ENCODE measurements at regions not wholly inside any gene's neighbourhood (a gene's known extent, or its start where the extent isn't known, plus 50 kb on each side); places are given as distances from the start of the nearest gene placed in this dataset.
"Not testable (repeated sequence)": the region's sequence is repeated elsewhere in the genome, so short reads cannot be mapped to it uniquely, and the experiment has no call there.

GRCh38 chr13:58379221-58379620, 747.7 kb downstream of the PCDH17 start:
- no peak for TF ChIP-seq CTCF (conservative IDR thresholded peaks at IDR 0.05)
- Histone ChIP-seq H3K4me1 (ENCODE audit: insufficient read depth, low read length) (no peaks in the 10 kb centered on the region), H2AK5ac (ENCODE audit: insufficient read length, low read length) (no peak overlapping the region), H2BK5ac (ENCODE audit: insufficient read length, low read length) (no peak overlapping the region), H3K4me2 (ENCODE audit: insufficient read depth, insufficient read length, low read length) (no peak overlapping the region), H2BK120ac (ENCODE audit: low read depth, low read length, poor library complexity, severe bottlenecking) (no peak overlapping the region), H3K56ac (ENCODE audit: insufficient read length, low read depth, low read length) (no peak overlapping the region), H4K20me1 (ENCODE audit: control insufficient read depth, insufficient read depth, insufficient read length) (no peaks in the 10 kb centered on the region), H2AFZ (ENCODE audit: low read length) (no peak overlapping the region), H3K9ac (ENCODE audit: extremely low read depth, insufficient read length, low read length) (no peak overlapping the region), H4K91ac (ENCODE audit: insufficient read length, low read depth, low read length) (no peak overlapping the region), H2BK15ac (ENCODE audit: low read depth, low read length) (no peak overlapping the region), H3K79me2 (ENCODE audit: insufficient read depth, low read length) (no peaks in the 10 kb centered on the region), H3K23ac (ENCODE audit: insufficient read length, low read depth, low read length) (no peak overlapping the region), H3K9me3 (ENCODE audit: control insufficient read depth, low read depth, low read length) (no peaks in the 10 kb centered on the region), H2BK12ac (ENCODE audit: insufficient read length, low read depth, low read length) (no peak overlapping the region), H4K5ac (ENCODE audit: insufficient read length, low read depth, low read length) (no peak overlapping the region), H4K8ac (replicated peaks; ENCODE audit: insufficient read length, low read depth, low read length) (no peak overlapping the region), H3K79me1 (ENCODE audit: insufficient read depth, low read depth, low read length, poor library complexity, severe bottlenecking) (no peaks in the 10 kb centered on the region), H3K23me2 (ENCODE audit: insufficient read length, low read depth, low read length, poor library complexity, severe bottlenecking) (no peaks in the 10 kb centered on the region), H3T11ph (ENCODE audit: low read length) (no peak overlapping the region), H3K4ac (ENCODE audit: low read depth, low read length) (no peak overlapping the region), H3K27me3 (ENCODE audit: insufficient read depth, low read length) (no peaks in the 10 kb centered on the region), H2BK20ac (ENCODE audit: low read depth, low read length, poor library complexity, severe bottlenecking) (no peak overlapping the region), H3K27ac (ENCODE audit: insufficient read length, low read depth, low read length) (no peak overlapping the region), H3K14ac (ENCODE audit: insufficient read depth, low read length) (no peak overlapping the region), H3K18ac (ENCODE audit: insufficient read length, low read depth, low read length) (no peak overlapping the region)
- no peaks in the 10 kb centered on the region for H3K36me3 Mint-ChIP-seq (ENCODE audit: insufficient read depth in 1 of 3, low read depth in 3 of 3)
- no peak for DNase-seq
- H3K27me3 Mint-ChIP-seq (ENCODE audit: low read depth): no peaks in the 10 kb centered on the region
- H3K9me3 Mint-ChIP-seq: no peaks in the 10 kb centered on the region
- no CpG with 5 or more reads among the region's 1 CpG for WGBS (ENCODE audit: extremely low coverage, insufficient read length, low lambda C conversion rate)
- no peak overlapping the region for H3K27ac Mint-ChIP-seq
- no peak overlapping the region for H3K4me3 Mint-ChIP-seq
- H3K4me1 Mint-ChIP-seq: no peaks in the 10 kb centered on the region

GRCh38 chr13:58385336-58385735, 753.8 kb downstream of the PCDH17 start:
- not testable (repeated sequence) for H3K23me2 ChIP-seq (ENCODE audit: insufficient read length, low read depth, low read length, poor library complexity, severe bottlenecking); H3K27ac Mint-ChIP-seq; H2BK20ac ChIP-seq (ENCODE audit: low read depth, low read length, poor library complexity, severe bottlenecking); H3K9me3 Mint-ChIP-seq; H3K27ac ChIP-seq (ENCODE audit: insufficient read length, low read depth, low read length); H3K18ac ChIP-seq (ENCODE audit: insufficient read length, low read depth, low read length); H3K4me2 ChIP-seq (ENCODE audit: insufficient read depth, insufficient read length, low read length); H3K56ac ChIP-seq (ENCODE audit: insufficient read length, low read depth, low read length); H3K9me3 ChIP-seq (ENCODE audit: control insufficient read depth, low read depth, low read length); H4K20me1 ChIP-seq (ENCODE audit: control insufficient read depth, insufficient read depth, insufficient read length); H3T11ph ChIP-seq (ENCODE audit: low read length); H3K9ac ChIP-seq (ENCODE audit: extremely low read depth, insufficient read length, low read length); H2AFZ ChIP-seq (ENCODE audit: low read length); H3K4ac ChIP-seq (ENCODE audit: low read depth, low read length); H3K14ac ChIP-seq (ENCODE audit: insufficient read depth, low read length); H4K91ac ChIP-seq (ENCODE audit: insufficient read length, low read depth, low read length); H2BK15ac ChIP-seq (ENCODE audit: low read depth, low read length); H3K4me1 Mint-ChIP-seq; H3K23ac ChIP-seq (ENCODE audit: insufficient read length, low read depth, low read length); H2BK5ac ChIP-seq (ENCODE audit: insufficient read length, low read length); H2BK12ac ChIP-seq (ENCODE audit: insufficient read length, low read depth, low read length); H3K79me2 ChIP-seq (ENCODE audit: insufficient read depth, low read length); H4K5ac ChIP-seq (ENCODE audit: insufficient read length, low read depth, low read length); H3K27me3 ChIP-seq (ENCODE audit: insufficient read depth, low read length); H2AK5ac ChIP-seq (ENCODE audit: insufficient read length, low read length); H3K79me1 ChIP-seq (ENCODE audit: insufficient read depth, low read depth, low read length, poor library complexity, severe bottlenecking); DNase-seq; H4K8ac ChIP-seq (replicated peaks; ENCODE audit: insufficient read length, low read depth, low read length); H3K4me1 ChIP-seq (ENCODE audit: insufficient read depth, low read length); H3K4me3 Mint-ChIP-seq; H3K27me3 Mint-ChIP-seq (ENCODE audit: low read depth); H3K36me3 Mint-ChIP-seq (ENCODE audit: insufficient read depth in 1 of 3, low read depth in 3 of 3); H2BK120ac ChIP-seq (ENCODE audit: low read depth, low read length, poor library complexity, severe bottlenecking)
- WGBS (ENCODE audit: extremely low coverage, insufficient read length, low lambda C conversion rate): no CpG with 5 or more reads among the region's 18 CpGs
